Fibroblast of lung (primary cell): ENCODE measurements at regions not wholly inside any gene's neighbourhood (a gene's known extent, or its start where the extent isn't known, plus 50 kb on each side); places are given as distances from the start of the nearest gene placed in this dataset.

ENCODE experiments used
- CTCF ChIP-seq, 2 donors: IDR thresholded peaks in 1 of 2; conservative IDR thresholded peaks in 1 of 2; 1 replicate in 1 of 2; 2 replicates in 1 of 2; pipeline ENCODE4 v1.5.1; 2011 to 2012; ENCODE audit warnings: low read length in 2 of 2, control low read depth in 1 of 2, inconsistent platforms in 1 of 2, low read depth in 1 of 2, mild to moderate bottlenecking in 1 of 2
- EZH2 ChIP-seq: IDR thresholded peaks from 2 replicates; pipeline ENCODE4 v1.5.1; 2012; ENCODE audit warnings: low read length, control low read depth, mild to moderate bottlenecking; ENCODE audit errors: missing control alignments

DNA sequence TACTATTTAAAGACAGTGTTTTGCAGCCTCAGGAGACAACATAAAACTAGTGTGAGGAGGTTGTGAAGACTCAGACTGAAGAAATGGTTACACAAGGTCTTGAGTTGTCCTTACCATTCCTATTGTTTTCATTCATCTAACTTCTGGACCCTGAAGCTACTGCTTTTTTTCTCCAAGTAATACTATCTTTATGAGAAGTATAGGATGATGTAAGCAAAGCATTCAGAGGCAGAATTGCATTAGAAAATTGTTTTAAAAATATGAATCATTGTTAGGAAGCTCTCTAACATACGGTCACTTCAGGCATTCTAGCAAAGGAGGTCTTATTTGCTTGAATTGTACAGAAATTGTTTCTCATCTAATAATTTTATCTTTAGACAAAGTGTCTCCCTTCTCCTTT, 357.8 kb downstream of the TLL1 start:
- no peak for TF ChIP-seq EZH2
- TF ChIP-seq CTCF (conservative IDR thresholded peaks at IDR 0.05 in 1 of 2, IDR thresholded peaks at IDR 0.05 in 1 of 2; ENCODE audit: low read depth in 1 of 2, low read length in 2 of 2): no peak
